Kidney epithelial cell (primary cell): ENCODE measurements at regions not wholly inside any gene's neighbourhood (a gene's known extent, or its start where the extent isn't known, plus 50 kb on each side); places are given as distances from the start of the nearest gene placed in this dataset.
"Not testable (repeated sequence)": the region's sequence is repeated elsewhere in the genome, so short reads cannot be mapped to it uniquely, and the experiment has no call there.

Experiments used
- DNase-seq: peaks from one replicate; pipeline ENCODE4 v3.0.0-alpha.2; 2010; ENCODE audit warnings: low read depth
- H3K27me3 ChIP-seq: 2 replicates; pipeline ENCODE4 v1.6.0; 2011; ENCODE audit warnings: low read length; ENCODE audit not compliant: control insufficient read depth, insufficient read depth
- H3K36me3 ChIP-seq: 2 replicates; pipeline ENCODE4 v1.5.1; 2011; ENCODE audit warnings: low read length; ENCODE audit not compliant: control insufficient read depth, insufficient read depth
- H3K4me3 ChIP-seq: 2 replicates; pipeline ENCODE4 v1.5.1; 2011; ENCODE audit warnings: low read depth, mild to moderate bottlenecking, control low read depth, low read length
- TF ChIP-seq, protein P1 (sequence below): IDR thresholded peaks from 2 replicates; pipeline ENCODE4 v1.5.1; 2011; ENCODE audit warnings: mild to moderate bottlenecking, moderate library complexity, low read length, control low read depth, inconsistent platforms; ENCODE audit not compliant: insufficient read depth, poor library complexity, severe bottlenecking

DNA sequence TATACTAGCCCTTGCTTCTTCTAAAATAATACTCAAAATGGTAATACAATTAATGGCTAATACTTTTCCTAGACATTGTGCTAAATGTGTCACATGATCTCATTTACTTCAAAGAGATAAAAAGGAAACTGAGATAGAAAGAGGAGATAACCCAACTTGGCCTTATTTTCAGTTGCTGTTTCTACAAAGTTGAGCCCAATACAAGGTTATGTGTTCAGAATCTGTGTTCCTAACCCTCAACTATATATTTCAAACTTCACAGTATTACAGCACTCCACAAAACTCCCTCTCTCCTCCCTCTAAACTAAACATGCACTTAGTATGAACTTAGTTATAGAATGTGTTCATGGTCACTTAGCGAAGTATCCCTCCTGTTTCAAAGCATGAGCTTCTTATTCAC is 277.9 kb downstream of the CCER1 start:
- Histone ChIP-seq H3K36me3 (no peaks in the 10 kb centered on the region), H3K4me3 (no peak overlapping the region), H3K27me3 (no peaks in the 10 kb centered on the region)
- TF ChIP-seq, protein P1, sequence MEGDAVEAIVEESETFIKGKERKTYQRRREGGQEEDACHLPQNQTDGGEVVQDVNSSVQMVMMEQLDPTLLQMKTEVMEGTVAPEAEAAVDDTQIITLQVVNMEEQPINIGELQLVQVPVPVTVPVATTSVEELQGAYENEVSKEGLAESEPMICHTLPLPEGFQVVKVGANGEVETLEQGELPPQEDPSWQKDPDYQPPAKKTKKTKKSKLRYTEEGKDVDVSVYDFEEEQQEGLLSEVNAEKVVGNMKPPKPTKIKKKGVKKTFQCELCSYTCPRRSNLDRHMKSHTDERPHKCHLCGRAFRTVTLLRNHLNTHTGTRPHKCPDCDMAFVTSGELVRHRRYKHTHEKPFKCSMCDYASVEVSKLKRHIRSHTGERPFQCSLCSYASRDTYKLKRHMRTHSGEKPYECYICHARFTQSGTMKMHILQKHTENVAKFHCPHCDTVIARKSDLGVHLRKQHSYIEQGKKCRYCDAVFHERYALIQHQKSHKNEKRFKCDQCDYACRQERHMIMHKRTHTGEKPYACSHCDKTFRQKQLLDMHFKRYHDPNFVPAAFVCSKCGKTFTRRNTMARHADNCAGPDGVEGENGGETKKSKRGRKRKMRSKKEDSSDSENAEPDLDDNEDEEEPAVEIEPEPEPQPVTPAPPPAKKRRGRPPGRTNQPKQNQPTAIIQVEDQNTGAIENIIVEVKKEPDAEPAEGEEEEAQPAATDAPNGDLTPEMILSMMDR: no peak
- no peak for DNase-seq

DNA sequence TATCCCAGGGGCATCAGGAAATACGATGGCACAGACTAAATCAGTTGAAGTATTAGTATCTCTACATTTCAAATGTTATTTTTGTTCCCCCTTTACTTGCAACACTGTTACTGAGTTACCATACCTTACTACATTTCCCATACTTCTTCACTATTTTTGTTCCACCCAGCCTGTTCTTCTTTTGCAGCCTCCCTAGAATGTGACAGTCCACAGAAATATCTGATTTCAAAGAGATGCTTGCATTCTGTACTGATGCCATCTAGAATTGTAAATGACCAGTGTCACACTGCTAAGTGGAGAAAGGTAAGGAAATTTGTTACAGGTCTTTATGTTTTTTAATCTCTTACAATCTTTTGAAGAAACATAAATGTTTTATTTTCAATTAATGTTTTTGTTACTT is 279.9 kb downstream of the CCER1 start:
- Histone ChIP-seq H3K36me3 (no peaks in the 10 kb centered on the region), H3K4me3 (no peak overlapping the region), H3K27me3 (no peaks in the 10 kb centered on the region)
- TF ChIP-seq, protein P1: no peak
- DNase-seq: no peak

DNA sequence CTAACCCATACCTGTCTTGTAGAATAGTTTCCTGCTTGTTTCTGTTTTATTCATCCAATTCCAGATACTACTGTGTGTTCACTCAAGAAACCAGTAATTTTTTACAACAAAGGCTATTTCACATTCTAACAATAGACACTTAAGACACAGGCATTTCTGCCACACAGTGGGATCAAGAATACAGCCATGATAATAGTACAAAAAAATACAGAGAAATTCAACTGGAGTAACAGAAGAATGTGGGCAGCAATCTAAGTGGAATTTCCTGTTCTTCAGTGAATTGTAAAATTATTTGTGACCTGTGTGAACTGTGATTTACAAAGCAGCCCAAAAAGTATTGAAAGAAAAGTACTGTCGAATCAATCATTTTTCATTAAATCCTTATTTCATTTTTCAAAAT is 282.9 kb downstream of the CCER1 start:
- DNase-seq: no peak
- H3K4me3 ChIP-seq: no peak overlapping the region
- H3K27me3 ChIP-seq: no peaks in the 10 kb centered on the region
- no peaks in the 10 kb centered on the region for H3K36me3 ChIP-seq
- TF ChIP-seq, protein P1: no peak

DNA sequence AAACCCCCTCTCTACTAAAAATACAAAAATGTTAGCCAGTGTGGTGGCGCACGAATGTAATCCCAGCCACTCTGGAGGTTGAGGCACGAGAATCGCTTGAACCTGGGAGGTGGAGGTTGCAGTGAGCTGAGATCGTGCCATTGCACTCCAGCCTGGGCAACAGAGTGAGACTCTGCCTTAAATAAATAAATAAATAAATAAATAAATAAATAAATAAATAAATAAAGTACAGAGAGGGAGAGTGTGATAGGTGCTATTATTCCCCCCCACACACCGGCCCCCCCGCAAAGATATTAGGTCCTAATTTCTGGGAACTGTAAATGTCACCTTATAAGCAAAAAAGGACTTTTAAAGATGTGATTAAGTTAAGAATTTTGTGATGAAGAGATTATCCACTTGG is 291.0 kb downstream of the CCER1 start:
- not testable (repeated sequence) for H3K4me3 ChIP-seq, DNase-seq, H3K36me3 ChIP-seq, H3K27me3 ChIP-seq

DNA sequence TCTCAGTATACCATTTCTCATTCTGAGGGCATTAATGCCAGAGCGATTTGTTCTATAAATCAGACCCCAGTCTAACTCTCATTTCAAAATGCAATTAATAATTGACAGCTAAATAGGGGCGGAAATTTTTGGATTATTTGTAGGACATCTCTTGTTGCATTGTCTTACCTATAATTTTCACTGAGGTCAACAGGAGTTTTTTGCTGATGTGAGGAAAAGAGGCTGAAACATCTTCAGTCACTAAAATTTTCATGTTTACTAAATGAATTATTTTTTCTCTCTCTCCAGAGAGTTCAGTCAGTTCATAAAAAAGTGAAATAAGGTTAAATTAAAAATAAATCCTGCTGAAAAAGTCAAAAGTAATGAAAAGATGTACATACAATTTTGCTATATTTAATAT is 295.9 kb downstream of the CCER1 start:
- DNase-seq: no peak
- TF ChIP-seq, protein P1: no peak
- Histone ChIP-seq H3K4me3 (no peak overlapping the region), H3K36me3 (no peaks in the 10 kb centered on the region), H3K27me3 (no peaks in the 10 kb centered on the region)

DNA sequence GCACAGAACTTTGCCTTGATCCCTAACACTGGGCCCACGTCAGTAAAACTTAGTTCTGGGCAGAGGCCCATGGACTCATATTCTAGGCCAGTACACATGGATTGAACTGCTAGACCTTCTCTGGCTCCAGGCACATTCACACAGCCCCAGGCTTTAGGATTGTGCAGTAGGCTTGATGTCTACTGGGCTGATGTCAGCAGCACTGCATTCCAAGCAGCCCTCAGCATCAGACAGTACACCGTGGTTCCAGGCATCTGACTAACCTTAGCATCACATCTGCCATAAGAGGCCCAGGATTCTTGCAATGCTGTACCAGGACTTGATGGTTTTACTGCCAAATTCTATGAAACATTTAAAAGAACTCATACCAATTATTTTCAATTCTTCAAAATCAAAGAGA is 301.9 kb downstream of the CCER1 start:
- TF ChIP-seq, protein P1: no peak
- Histone ChIP-seq H3K36me3 (no peaks in the 10 kb centered on the region), H3K27me3 (no peaks in the 10 kb centered on the region), H3K4me3 (no peak overlapping the region)
- no peak for DNase-seq
